ENCODE measurements at regions not wholly inside any gene's neighbourhood (a gene's known extent, or its start where the extent isn't known, plus 50 kb on each side); places are given as distances from the start of the nearest gene placed in this dataset.
"Not testable (repeated sequence)": the region's sequence is repeated elsewhere in the genome, so short reads cannot be mapped to it uniquely, and the experiment has no call there.

- DNase-seq (ENCODE audit: low spot score): no peak
These were observed 1192.0 kb upstream of the CDH8 start for GRCh38 chr16:63228259-63228658.

- no peak for DNase-seq (ENCODE audit: low spot score)
These were observed 1187.6 kb upstream of the CDH8 start for GRCh38 chr16:63223851-63224250.

GRCh38 chr16:63216696-63217423 is 1180.6 kb upstream of the CDH8 start:
- no peak for DNase-seq (ENCODE audit: low spot score)

GRCh38 chr16:63201851-63202250 is 1165.6 kb upstream of the CDH8 start:
- no peak for DNase-seq (ENCODE audit: low spot score)

- no peak for DNase-seq (ENCODE audit: low spot score)
These were observed 1164.7 kb upstream of the CDH8 start for GRCh38 chr16:63200940-63201339.

- DNase-seq (ENCODE audit: low spot score): no peak
These were observed 1159.1 kb upstream of the CDH8 start for GRCh38 chr16:63195336-63195735.

GRCh38 chr16:63192980-63193379 is 1156.7 kb upstream of the CDH8 start:
- no peak for DNase-seq (ENCODE audit: low spot score)

- DNase-seq (ENCODE audit: low spot score): no peak
These were observed 1152.0 kb upstream of the CDH8 start for GRCh38 chr16:63188086-63188771.

GRCh38 chr16:63187638-63188037 is 1151.4 kb upstream of the CDH8 start:
- DNase-seq (ENCODE audit: low spot score): no peak

- DNase-seq (ENCODE audit: low spot score): no peak
These were observed 1149.1 kb upstream of the CDH8 start for GRCh38 chr16:63185235-63185780.

- no peak for DNase-seq (ENCODE audit: low spot score)
These were observed 1147.5 kb upstream of the CDH8 start for GRCh38 chr16:63183743-63184142.

- DNase-seq (ENCODE audit: low spot score): no peak
These were observed 1139.1 kb upstream of the CDH8 start for GRCh38 chr16:63175313-63175712.

GRCh38 chr16:63174801-63175200 is 1138.6 kb upstream of the CDH8 start:
- DNase-seq (ENCODE audit: low spot score): no peak

GRCh38 chr16:63171545-63171944 is 1135.3 kb upstream of the CDH8 start:
- no peak for DNase-seq (ENCODE audit: low spot score)

GRCh38 chr16:63169100-63169499 is 1132.9 kb upstream of the CDH8 start:
- DNase-seq (ENCODE audit: low spot score): no peak

GRCh38 chr16:63157818-63158217 is 1121.6 kb upstream of the CDH8 start:
- no peak for DNase-seq (ENCODE audit: low spot score)

- no peak for DNase-seq (ENCODE audit: low spot score)
These were observed 1110.0 kb upstream of the CDH8 start for GRCh38 chr16:63146251-63146650.

- no peak for DNase-seq (ENCODE audit: low spot score)
These were observed 1109.2 kb upstream of the CDH8 start for GRCh38 chr16:63145411-63145810.

GRCh38 chr16:63135069-63135468 is 1098.8 kb upstream of the CDH8 start:
- no peak for DNase-seq (ENCODE audit: low spot score)

GRCh38 chr16:63131503-63131902 is 1095.3 kb upstream of the CDH8 start:
- no peak for DNase-seq (ENCODE audit: low spot score)

GRCh38 chr16:63130942-63131341 is 1094.7 kb upstream of the CDH8 start:
- no peak for DNase-seq (ENCODE audit: low spot score)

GRCh38 chr16:63129411-63130125 is 1093.3 kb upstream of the CDH8 start:
- DNase-seq (ENCODE audit: low spot score): no peak

- DNase-seq (ENCODE audit: low spot score): not testable (repeated sequence)
These were observed 1083.7 kb upstream of the CDH8 start for GRCh38 chr16:63119905-63120304.

Measured in AG08396 (cell line).